ENCODE measurements at regions not wholly inside any gene's neighbourhood (a gene's known extent, or its start where the extent isn't known, plus 50 kb on each side); places are given as distances from the start of the nearest gene placed in this dataset.

- no peak overlapping the region for H3K27ac ChIP-seq
- H3K27me3 ChIP-seq: no peaks in the 10 kb centered on the region
- intact Hi-C loops (cut with DNase I; ENCODE audit: low total_unique reads): loop anchor here (10.0 kb wide), 1 partner anchor 49 kb away; no protein-coding TSS in a partner anchor
- no peaks in the 10 kb centered on the region for H3K4me1 ChIP-seq
- TF ChIP-seq, protein P1, sequence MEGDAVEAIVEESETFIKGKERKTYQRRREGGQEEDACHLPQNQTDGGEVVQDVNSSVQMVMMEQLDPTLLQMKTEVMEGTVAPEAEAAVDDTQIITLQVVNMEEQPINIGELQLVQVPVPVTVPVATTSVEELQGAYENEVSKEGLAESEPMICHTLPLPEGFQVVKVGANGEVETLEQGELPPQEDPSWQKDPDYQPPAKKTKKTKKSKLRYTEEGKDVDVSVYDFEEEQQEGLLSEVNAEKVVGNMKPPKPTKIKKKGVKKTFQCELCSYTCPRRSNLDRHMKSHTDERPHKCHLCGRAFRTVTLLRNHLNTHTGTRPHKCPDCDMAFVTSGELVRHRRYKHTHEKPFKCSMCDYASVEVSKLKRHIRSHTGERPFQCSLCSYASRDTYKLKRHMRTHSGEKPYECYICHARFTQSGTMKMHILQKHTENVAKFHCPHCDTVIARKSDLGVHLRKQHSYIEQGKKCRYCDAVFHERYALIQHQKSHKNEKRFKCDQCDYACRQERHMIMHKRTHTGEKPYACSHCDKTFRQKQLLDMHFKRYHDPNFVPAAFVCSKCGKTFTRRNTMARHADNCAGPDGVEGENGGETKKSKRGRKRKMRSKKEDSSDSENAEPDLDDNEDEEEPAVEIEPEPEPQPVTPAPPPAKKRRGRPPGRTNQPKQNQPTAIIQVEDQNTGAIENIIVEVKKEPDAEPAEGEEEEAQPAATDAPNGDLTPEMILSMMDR (IDR thresholded peaks at IDR 0.05): no peak
- TF ChIP-seq POLR2A (IDR thresholded peaks at IDR 0.05): no peak
- DNase-seq: no peak
- 76 to 79% methylated on average over 7 of the region's 7 CpGs for WGBS, 2 donors
- no peaks in the 10 kb centered on the region for H3K36me3 ChIP-seq (ENCODE audit: low read depth, missing control alignments)
- H3K4me3 ChIP-seq: no peak overlapping the region
- H3K9me3 ChIP-seq: no peaks in the 10 kb centered on the region
Measured at GRCh38 chr17:72403713-72404209, 282.9 kb downstream of the SOX9 start.

DNA sequence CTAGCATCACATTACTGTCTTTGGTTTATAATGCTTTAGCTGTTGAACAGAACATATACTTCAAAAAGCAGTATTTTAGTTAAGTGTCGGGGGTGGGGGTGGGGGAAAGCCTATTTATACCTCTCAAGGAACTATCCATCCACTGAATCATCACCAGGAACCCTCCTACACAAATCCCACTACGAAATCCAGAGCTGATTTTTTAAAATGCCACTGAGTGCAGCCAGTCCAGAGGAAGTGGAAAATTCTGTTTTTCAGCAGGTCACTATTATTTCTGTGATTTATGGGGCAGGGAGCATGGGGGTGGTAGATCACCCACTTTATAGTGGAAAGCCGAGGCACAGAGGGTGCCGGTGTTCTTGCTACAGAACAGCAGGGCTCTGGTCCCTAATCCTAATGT, 284.1 kb downstream of the SOX9 start:
- Histone ChIP-seq H3K27ac (no peak overlapping the region), H3K36me3 (ENCODE audit: low read depth, missing control alignments) (no peaks in the 10 kb centered on the region), H3K27me3 (no peaks in the 10 kb centered on the region), H3K9me3 (no peaks in the 10 kb centered on the region), H3K4me3 (no peak overlapping the region), H3K4me1 (no peaks in the 10 kb centered on the region)
- DNase-seq: no peak
- intact Hi-C loops (cut with DNase I; ENCODE audit: low total_unique reads): loop anchor here (10.0 kb wide), 1 partner anchor 50 kb away; no protein-coding TSS in a partner anchor
- TF ChIP-seq POLR2A (IDR thresholded peaks at IDR 0.05): no peak
- TF ChIP-seq, protein P1 (IDR thresholded peaks at IDR 0.05): no peak
- 33 to 51% methylated on average over 4 of the region's 4 CpGs for WGBS, 2 donors

DNA sequence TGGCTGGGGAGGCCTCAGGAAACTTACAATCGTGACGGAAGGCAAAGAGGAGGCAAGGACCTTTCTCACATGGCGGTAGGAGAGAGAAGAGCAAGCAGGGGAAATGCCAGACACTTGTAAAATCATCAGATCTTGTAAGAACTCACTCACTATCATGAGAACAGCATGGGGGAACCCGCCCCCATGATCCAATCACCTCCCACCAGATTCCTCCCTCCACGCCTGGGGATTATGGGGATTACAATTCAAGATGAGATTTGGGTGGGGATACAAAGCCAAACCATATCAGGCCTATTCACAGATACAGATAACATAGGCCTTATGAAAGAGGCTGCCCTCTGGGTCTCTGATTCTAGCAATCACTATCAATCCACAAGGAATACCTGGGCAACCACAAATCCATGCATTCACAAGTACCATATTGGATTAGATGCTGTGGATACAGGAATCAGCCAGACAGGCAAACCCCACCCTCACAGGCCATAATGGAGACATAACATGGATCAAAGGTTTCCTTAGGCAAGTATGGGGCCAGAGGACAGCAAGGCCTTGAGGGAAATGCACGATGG, 284.9 kb downstream of the SOX9 start:
- Histone ChIP-seq H3K27ac (no peak overlapping the region), H3K36me3 (ENCODE audit: low read depth, missing control alignments) (no peaks in the 10 kb centered on the region), H3K4me3 (no peak overlapping the region), H3K4me1 (no peaks in the 10 kb centered on the region), H3K27me3 (no peaks in the 10 kb centered on the region), H3K9me3 (no peaks in the 10 kb centered on the region)
- intact Hi-C loops (cut with DNase I; ENCODE audit: low total_unique reads): loop anchor here (10.0 kb wide), 1 partner anchor 51 kb away; no protein-coding TSS in a partner anchor
- TF ChIP-seq POLR2A (IDR thresholded peaks at IDR 0.05): no peak
- TF ChIP-seq, protein P1 (IDR thresholded peaks at IDR 0.05): no peak
- DNase-seq: no peak
- WGBS, 2 donors: 86 to 92% methylated on average over 6 of the region's 6 CpGs

GRCh38 chr17:72406498-72406897, 285.7 kb downstream of the SOX9 start:
- no peak overlapping the region for H3K4me3 ChIP-seq
- DNase-seq: no peak
- H3K9me3 ChIP-seq: no peaks in the 10 kb centered on the region
- no peaks in the 10 kb centered on the region for H3K36me3 ChIP-seq (ENCODE audit: low read depth, missing control alignments)
- H3K4me1 ChIP-seq: peaks cover 3% of the 10 kb centered on the region
- 83 to 86% methylated on average over 1 of the region's 1 CpG for WGBS, 2 donors
- no peaks in the 10 kb centered on the region for H3K27me3 ChIP-seq
- no peak overlapping the region for H3K27ac ChIP-seq
- TF ChIP-seq, protein P1 (IDR thresholded peaks at IDR 0.05): no peak
- no peak for TF ChIP-seq POLR2A (IDR thresholded peaks at IDR 0.05)
- intact Hi-C loops (cut with DNase I; ENCODE audit: low total_unique reads): loop anchor here (10.0 kb wide), 1 partner anchor 52 kb away; no protein-coding TSS in a partner anchor

Measured in testis (tissue), 2 donors.